T-helper 2 cell treated with Interferon-gamma antibody and Interleukin-4, amounts not matched to agents 5 μg/mL and 100 μg/mL, for 36 hours (primary cell): ENCODE measurements at regions not wholly inside any gene's neighbourhood (a gene's known extent, or its start where the extent isn't known, plus 50 kb on each side); places are given as distances from the start of the nearest gene placed in this dataset.

Experiments used
- DNase-seq: peaks from one replicate; pipeline ENCODE4 v3.0.0; 2021; ENCODE audit warnings: low spot score
- H3K27ac Mint-ChIP-seq: one replicate; pipeline ENCODE4 v1.8.0; 2021; ENCODE audit warnings: mild to moderate bottlenecking, mixed read lengths
- H3K27me3 Mint-ChIP-seq: one replicate; pipeline ENCODE4 v1.8.0; 2021; ENCODE audit warnings: low read depth, mixed read lengths
- H3K36me3 Mint-ChIP-seq: one replicate; pipeline ENCODE4 v1.8.0; 2021; ENCODE audit warnings: low read depth, mixed read lengths
- H3K4me1 Mint-ChIP-seq: one replicate; pipeline ENCODE4 v1.8.0; 2021; ENCODE audit warnings: low read depth, mixed read lengths
- H3K4me3 Mint-ChIP-seq: one replicate; pipeline ENCODE4 v1.8.0; 2022; ENCODE audit warnings: mild to moderate bottlenecking, moderate library complexity, mixed read lengths
- H3K9me3 Mint-ChIP-seq: one replicate; pipeline ENCODE4 v1.8.0; 2021; ENCODE audit warnings: mixed read lengths

DNA sequence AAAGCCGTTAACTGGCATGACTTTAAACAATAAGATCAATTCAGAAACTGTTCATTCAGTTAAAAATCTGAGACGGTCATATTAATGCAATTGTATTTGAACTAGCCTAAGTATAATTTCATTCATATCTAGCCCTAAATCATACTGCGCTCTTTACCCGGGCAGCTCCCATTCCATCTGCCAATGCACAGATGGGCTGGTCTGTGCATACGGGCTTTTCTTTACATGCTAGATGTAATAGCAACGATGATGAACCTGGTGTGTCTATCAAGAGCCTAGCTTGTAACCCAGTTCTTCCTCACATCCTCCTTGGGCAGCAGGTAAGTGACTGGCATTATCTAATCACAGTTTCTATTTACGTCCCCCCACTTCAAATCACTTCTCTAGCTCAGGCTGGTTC is 631.5 kb upstream of the KLHL29 start:
- H3K4me3 Mint-ChIP-seq = no peak overlapping the region
- no peak overlapping the region for H3K27ac Mint-ChIP-seq
- no peaks in the 10 kb centered on the region for H3K27me3 Mint-ChIP-seq
- no peaks in the 10 kb centered on the region for H3K4me1 Mint-ChIP-seq
- no peaks in the 10 kb centered on the region for H3K36me3 Mint-ChIP-seq
- no peak for DNase-seq
- peaks cover 3% of the 10 kb centered on the region for H3K9me3 Mint-ChIP-seq

GRCh38 chr2:22756276-22757043 is 628.5 kb upstream of the KLHL29 start:
- no peaks in the 10 kb centered on the region for H3K4me1 Mint-ChIP-seq
- no peaks in the 10 kb centered on the region for H3K27me3 Mint-ChIP-seq
- H3K36me3 Mint-ChIP-seq = no peaks in the 10 kb centered on the region
- H3K27ac Mint-ChIP-seq = no peak overlapping the region
- H3K9me3 Mint-ChIP-seq = no peaks in the 10 kb centered on the region
- no peak for DNase-seq
- no peak overlapping the region for H3K4me3 Mint-ChIP-seq

- Mint-ChIP-seq H3K4me1 (no peaks in the 10 kb centered on the region), H3K36me3 (no peaks in the 10 kb centered on the region), H3K4me3 (no peak overlapping the region), H3K27me3 (no peaks in the 10 kb centered on the region), H3K9me3 (peaks cover 8% of the 10 kb centered on the region), H3K27ac (no peak overlapping the region)
- no peak for DNase-seq
Measured at GRCh38 chr2:22769497-22769896, 615.5 kb upstream of the KLHL29 start.

DNA sequence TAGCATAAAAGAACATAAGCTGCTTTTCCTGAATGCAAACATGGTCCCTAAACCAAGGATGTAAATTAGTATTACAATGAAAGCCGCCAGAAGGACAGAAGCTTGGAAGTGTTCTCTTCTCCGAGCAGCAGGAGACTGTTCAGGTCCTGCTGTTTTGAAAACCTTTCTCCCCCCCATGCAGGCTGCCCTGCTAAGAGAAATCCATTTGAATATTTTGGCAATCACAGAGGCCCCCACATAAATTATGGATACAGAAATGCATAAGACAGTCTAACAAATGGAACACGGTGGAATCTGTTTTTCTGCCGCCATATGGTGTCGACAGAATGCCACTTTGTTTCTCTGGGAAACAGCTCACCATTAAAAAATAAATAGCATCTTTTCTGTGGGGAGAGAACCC is 600.4 kb upstream of the KLHL29 start:
- Mint-ChIP-seq H3K36me3 (no peaks in the 10 kb centered on the region), H3K4me1 (no peaks in the 10 kb centered on the region), H3K4me3 (no peak overlapping the region), H3K27me3 (no peaks in the 10 kb centered on the region), H3K9me3 (peaks cover 6% of the 10 kb centered on the region), H3K27ac (no peak overlapping the region)
- no peak for DNase-seq

DNA sequence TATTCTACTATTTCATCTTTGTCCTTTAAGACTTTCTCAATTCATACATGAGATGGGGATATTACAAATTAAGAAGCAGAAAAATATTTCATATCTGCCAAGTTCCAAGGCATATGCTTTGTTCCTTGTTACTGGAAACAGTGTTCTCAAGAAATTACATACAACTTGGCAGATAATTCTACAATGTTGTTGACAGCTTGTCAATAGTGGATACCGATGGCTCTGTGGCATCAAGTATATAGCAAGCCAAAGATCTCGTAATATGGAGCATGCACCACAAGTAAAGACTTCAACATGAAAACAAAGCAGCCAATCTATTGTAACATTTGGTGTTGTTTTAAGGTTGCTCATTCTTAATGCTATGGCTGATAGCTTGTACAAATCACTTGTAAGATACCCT is 598.2 kb upstream of the KLHL29 start:
- Mint-ChIP-seq H3K4me1 (no peaks in the 10 kb centered on the region), H3K4me3 (no peak overlapping the region), H3K27ac (no peak overlapping the region), H3K36me3 (no peaks in the 10 kb centered on the region), H3K9me3 (peaks cover 6% of the 10 kb centered on the region), H3K27me3 (no peaks in the 10 kb centered on the region)
- DNase-seq = no peak

GRCh38 chr2:22787745-22788144 is 597.2 kb upstream of the KLHL29 start:
- Mint-ChIP-seq H3K27me3 (no peaks in the 10 kb centered on the region), H3K27ac (no peak overlapping the region), H3K36me3 (no peaks in the 10 kb centered on the region), H3K4me1 (no peaks in the 10 kb centered on the region), H3K4me3 (no peak overlapping the region), H3K9me3 (peaks cover 6% of the 10 kb centered on the region)
- DNase-seq = no peak

- DNase-seq = no peak
- Mint-ChIP-seq H3K36me3 (no peaks in the 10 kb centered on the region), H3K9me3 (peaks cover 6% of the 10 kb centered on the region), H3K4me1 (no peaks in the 10 kb centered on the region), H3K4me3 (no peak overlapping the region), H3K27ac (no peak overlapping the region), H3K27me3 (no peaks in the 10 kb centered on the region)
Measured at GRCh38 chr2:22788749-22789327, 596.1 kb upstream of the KLHL29 start.

GRCh38 chr2:22795287-22795866 is 589.6 kb upstream of the KLHL29 start:
- H3K36me3 Mint-ChIP-seq = no peaks in the 10 kb centered on the region
- no peak overlapping the region for H3K27ac Mint-ChIP-seq
- DNase-seq = no peak
- H3K4me3 Mint-ChIP-seq = no peak overlapping the region
- H3K9me3 Mint-ChIP-seq = no peaks in the 10 kb centered on the region
- H3K4me1 Mint-ChIP-seq = no peaks in the 10 kb centered on the region
- no peaks in the 10 kb centered on the region for H3K27me3 Mint-ChIP-seq

DNA sequence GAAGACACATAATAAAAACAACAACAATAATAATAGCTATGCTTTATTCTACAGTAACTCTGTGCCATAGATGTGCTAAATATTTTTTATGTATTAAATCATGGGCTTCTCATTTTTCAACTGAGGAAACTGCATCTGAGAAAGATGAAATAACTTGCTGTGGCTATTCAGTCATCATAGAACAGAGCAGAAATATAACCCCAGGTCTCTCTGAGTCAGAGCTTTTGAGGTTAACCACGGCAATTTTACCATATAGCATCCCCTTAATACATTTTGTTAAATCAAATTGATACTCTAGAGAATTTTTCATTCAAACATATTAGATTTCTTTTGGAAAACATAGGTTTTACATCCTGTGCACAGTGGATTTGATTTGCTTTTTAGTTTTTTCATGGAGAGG is 586.6 kb upstream of the KLHL29 start:
- Mint-ChIP-seq H3K27me3 (no peaks in the 10 kb centered on the region), H3K9me3 (no peaks in the 10 kb centered on the region), H3K4me3 (no peak overlapping the region), H3K4me1 (no peaks in the 10 kb centered on the region), H3K36me3 (no peaks in the 10 kb centered on the region), H3K27ac (no peak overlapping the region)
- no peak for DNase-seq

DNA sequence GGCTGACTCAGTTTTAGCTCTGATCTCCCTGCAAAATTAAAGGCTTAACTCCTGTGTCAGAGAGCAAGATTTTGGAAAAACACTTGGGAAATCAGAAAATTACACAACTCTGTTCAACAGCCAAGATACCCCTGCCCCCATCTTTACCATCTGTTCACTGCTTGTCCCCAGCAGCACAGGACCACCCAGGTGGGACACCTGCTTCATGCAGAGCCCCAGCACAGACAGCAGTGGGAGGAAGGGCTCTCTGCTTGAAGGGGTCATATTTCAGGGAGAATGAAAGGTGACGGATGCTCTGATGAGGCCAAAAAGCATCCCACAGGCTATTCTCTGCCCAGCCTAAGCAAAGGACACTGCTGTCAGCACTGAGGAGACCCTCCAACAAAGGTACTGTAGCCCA is 584.6 kb upstream of the KLHL29 start:
- no peak for DNase-seq
- no peaks in the 10 kb centered on the region for H3K4me1 Mint-ChIP-seq
- no peaks in the 10 kb centered on the region for H3K27me3 Mint-ChIP-seq
- peaks cover 7% of the 10 kb centered on the region for H3K9me3 Mint-ChIP-seq
- H3K4me3 Mint-ChIP-seq = no peak overlapping the region
- no peaks in the 10 kb centered on the region for H3K36me3 Mint-ChIP-seq
- no peak overlapping the region for H3K27ac Mint-ChIP-seq

GRCh38 chr2:22801071-22801470 is 583.9 kb upstream of the KLHL29 start:
- no peak overlapping the region for H3K27ac Mint-ChIP-seq
- H3K9me3 Mint-ChIP-seq = peaks cover 7% of the 10 kb centered on the region
- DNase-seq = no peak
- no peaks in the 10 kb centered on the region for H3K27me3 Mint-ChIP-seq
- no peaks in the 10 kb centered on the region for H3K36me3 Mint-ChIP-seq
- H3K4me1 Mint-ChIP-seq = no peaks in the 10 kb centered on the region
- H3K4me3 Mint-ChIP-seq = no peak overlapping the region

- H3K4me1 Mint-ChIP-seq = no peaks in the 10 kb centered on the region
- H3K4me3 Mint-ChIP-seq = no peak overlapping the region
- H3K27ac Mint-ChIP-seq = no peak overlapping the region
- H3K9me3 Mint-ChIP-seq = peaks cover 14% of the 10 kb centered on the region
- DNase-seq = no peak
- no peaks in the 10 kb centered on the region for H3K36me3 Mint-ChIP-seq
- H3K27me3 Mint-ChIP-seq = no peaks in the 10 kb centered on the region
Measured at GRCh38 chr2:22801970-22802369, 583.0 kb upstream of the KLHL29 start.

GRCh38 chr2:22807872-22808271 is 577.1 kb upstream of the KLHL29 start:
- H3K4me1 Mint-ChIP-seq = no peaks in the 10 kb centered on the region
- peaks cover 16% of the 10 kb centered on the region for H3K9me3 Mint-ChIP-seq
- DNase-seq = no peak
- H3K4me3 Mint-ChIP-seq = no peak overlapping the region
- H3K27me3 Mint-ChIP-seq = no peaks in the 10 kb centered on the region
- no peak overlapping the region for H3K27ac Mint-ChIP-seq
- H3K36me3 Mint-ChIP-seq = no peaks in the 10 kb centered on the region

DNA sequence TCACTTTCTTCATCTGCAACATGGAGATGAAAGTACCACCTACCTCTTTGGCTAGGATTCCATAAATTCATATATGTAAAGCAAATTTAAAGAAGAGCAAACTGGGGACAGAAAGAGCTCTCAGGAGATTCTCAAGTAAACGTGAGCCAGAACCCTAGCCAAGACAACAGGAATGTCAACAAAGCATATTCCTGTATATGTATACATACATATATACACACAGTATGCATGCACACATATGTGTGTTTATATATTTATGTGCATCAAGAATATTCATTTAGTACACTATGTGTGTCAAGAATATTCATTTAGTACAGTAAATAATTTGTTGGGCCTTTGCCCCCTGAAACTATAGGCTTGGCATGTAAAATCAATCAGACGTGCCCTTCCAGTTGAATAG is 574.4 kb upstream of the KLHL29 start:
- no peak overlapping the region for H3K4me3 Mint-ChIP-seq
- no peaks in the 10 kb centered on the region for H3K36me3 Mint-ChIP-seq
- no peaks in the 10 kb centered on the region for H3K4me1 Mint-ChIP-seq
- H3K9me3 Mint-ChIP-seq = peaks cover 9% of the 10 kb centered on the region
- no peaks in the 10 kb centered on the region for H3K27me3 Mint-ChIP-seq
- no peak for DNase-seq
- H3K27ac Mint-ChIP-seq = no peak overlapping the region
